ENCODE measurements at regions not wholly inside any gene's neighbourhood (a gene's known extent, or its start where the extent isn't known, plus 50 kb on each side); places are given as distances from the start of the nearest gene placed in this dataset.

DNA sequence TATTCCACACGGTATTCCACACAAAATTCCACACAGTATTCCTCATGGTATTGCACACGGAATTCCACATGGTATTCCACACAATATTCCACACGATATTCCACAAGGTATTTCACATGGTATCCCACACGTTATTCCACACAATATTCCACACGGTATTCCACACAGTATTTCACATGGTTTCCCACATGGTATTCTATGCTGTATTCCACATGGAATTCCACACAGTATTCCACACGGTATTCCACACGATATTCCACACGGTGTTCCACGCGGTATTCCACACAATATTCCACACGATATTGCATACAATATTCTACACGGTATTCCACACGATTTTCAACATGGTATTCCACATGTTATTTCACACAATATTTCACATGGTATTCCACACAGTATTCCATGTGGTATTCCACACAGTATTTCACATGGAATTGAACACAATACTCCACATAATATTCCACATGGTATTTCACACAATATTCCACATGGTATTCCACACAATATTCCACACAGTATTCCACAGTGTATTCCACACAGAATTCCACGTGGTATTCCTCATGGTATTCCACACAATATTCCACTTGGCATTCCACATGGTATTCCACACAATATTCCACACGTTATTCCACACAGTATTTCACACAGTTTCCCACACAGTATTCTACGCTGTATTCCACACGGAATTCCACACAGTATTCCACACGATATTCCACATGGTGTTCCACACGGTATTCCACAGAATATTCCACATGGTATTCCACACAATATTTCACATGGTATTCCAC lies 136.0 kb upstream of the CHST15 start:
- H3K27me3 ChIP-seq (ENCODE audit: control insufficient read depth, insufficient read depth, low read length): no peaks in the 10 kb centered on the region
- WGBS (ENCODE audit: insufficient coverage, insufficient read length): 100% methylated on average over 3 of the region's 19 CpGs
- H3K36me3 ChIP-seq (ENCODE audit: control insufficient read depth, insufficient read depth, low read length): no peaks in the 10 kb centered on the region
- H3K4me1 ChIP-seq (ENCODE audit: control insufficient read depth, insufficient read depth, low read length): no peaks in the 10 kb centered on the region
- no peak for DNase-seq (ENCODE audit: low read depth, low spot score)
- no peak overlapping the region for H3K4me3 ChIP-seq (ENCODE audit: low read length)
- H3K9me3 ChIP-seq (ENCODE audit: control insufficient read depth, insufficient read depth, low read length): no peaks in the 10 kb centered on the region; the same call in 1 of the 2 replicates
- H3K27ac ChIP-seq (ENCODE audit: low read length): no peak overlapping the region

GRCh38 chr10:124228471-124228870 lies 135.1 kb upstream of the CHST15 start:
- Histone ChIP-seq H3K4me1 (ENCODE audit: control insufficient read depth, insufficient read depth, low read length) (no peaks in the 10 kb centered on the region), H3K4me3 (ENCODE audit: low read length) (no peak overlapping the region), H3K27me3 (ENCODE audit: control insufficient read depth, insufficient read depth, low read length) (no peaks in the 10 kb centered on the region), H3K27ac (ENCODE audit: low read length) (no peak overlapping the region), H3K9me3 (ENCODE audit: control insufficient read depth, insufficient read depth, low read length) (no peaks in the 10 kb centered on the region; the same call in 1 of the 2 replicates), H3K36me3 (ENCODE audit: control insufficient read depth, insufficient read depth, low read length) (no peaks in the 10 kb centered on the region)
- no CpG with 5 or more reads among the region's 2 CpGs for whole genome bisulfite sequencing (ENCODE audit: insufficient coverage, insufficient read length)
- no peak for DNase-seq (ENCODE audit: low read depth, low spot score)

DNA sequence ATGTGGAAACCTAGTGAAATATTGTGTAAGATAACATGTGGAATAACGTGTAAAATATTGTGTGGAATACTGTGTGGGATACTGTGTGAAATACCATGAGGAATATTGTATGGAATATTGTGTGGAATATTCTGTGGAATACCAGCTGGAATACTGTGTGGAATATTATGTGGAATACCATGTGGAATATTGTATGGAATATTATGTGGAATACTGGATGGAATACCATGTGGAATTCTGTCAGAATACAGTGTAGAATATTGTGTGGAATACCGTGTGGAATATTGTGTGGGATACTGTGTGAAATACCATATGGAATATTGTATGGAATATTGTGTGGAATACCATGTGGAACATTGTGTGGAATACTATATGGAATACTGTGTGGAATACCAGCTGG lies 134.6 kb upstream of the CHST15 start:
- Histone ChIP-seq H3K27ac (ENCODE audit: low read length) (no peak overlapping the region), H3K27me3 (ENCODE audit: control insufficient read depth, insufficient read depth, low read length) (no peaks in the 10 kb centered on the region), H3K9me3 (ENCODE audit: control insufficient read depth, insufficient read depth, low read length) (no peaks in the 10 kb centered on the region; the same call in 1 of the 2 replicates), H3K4me3 (ENCODE audit: low read length) (no peak overlapping the region), H3K36me3 (ENCODE audit: control insufficient read depth, insufficient read depth, low read length) (no peaks in the 10 kb centered on the region), H3K4me1 (ENCODE audit: control insufficient read depth, insufficient read depth, low read length) (no peaks in the 10 kb centered on the region)
- 100% methylated on average over 2 of the region's 2 CpGs for WGBS (ENCODE audit: insufficient coverage, insufficient read length)
- DNase-seq (ENCODE audit: low read depth, low spot score): no peak

- H3K4me1 ChIP-seq (ENCODE audit: control insufficient read depth, insufficient read depth, low read length): no peaks in the 10 kb centered on the region
- no peak overlapping the region for H3K27ac ChIP-seq (ENCODE audit: low read length)
- WGBS (ENCODE audit: insufficient coverage, insufficient read length): 100% methylated on average over 2 of the region's 13 CpGs
- H3K4me3 ChIP-seq (ENCODE audit: low read length): no peak overlapping the region
- H3K27me3 ChIP-seq (ENCODE audit: control insufficient read depth, insufficient read depth, low read length): no peaks in the 10 kb centered on the region
- DNase-seq (ENCODE audit: low read depth, low spot score): no peak
- no peaks in the 10 kb centered on the region for H3K36me3 ChIP-seq (ENCODE audit: control insufficient read depth, insufficient read depth, low read length)
- H3K9me3 ChIP-seq (ENCODE audit: control insufficient read depth, insufficient read depth, low read length): no peaks in the 10 kb centered on the region; the same call in 1 of the 2 replicates
Measured at GRCh38 chr10:124227055-124227975, 133.9 kb upstream of the CHST15 start.

DNA sequence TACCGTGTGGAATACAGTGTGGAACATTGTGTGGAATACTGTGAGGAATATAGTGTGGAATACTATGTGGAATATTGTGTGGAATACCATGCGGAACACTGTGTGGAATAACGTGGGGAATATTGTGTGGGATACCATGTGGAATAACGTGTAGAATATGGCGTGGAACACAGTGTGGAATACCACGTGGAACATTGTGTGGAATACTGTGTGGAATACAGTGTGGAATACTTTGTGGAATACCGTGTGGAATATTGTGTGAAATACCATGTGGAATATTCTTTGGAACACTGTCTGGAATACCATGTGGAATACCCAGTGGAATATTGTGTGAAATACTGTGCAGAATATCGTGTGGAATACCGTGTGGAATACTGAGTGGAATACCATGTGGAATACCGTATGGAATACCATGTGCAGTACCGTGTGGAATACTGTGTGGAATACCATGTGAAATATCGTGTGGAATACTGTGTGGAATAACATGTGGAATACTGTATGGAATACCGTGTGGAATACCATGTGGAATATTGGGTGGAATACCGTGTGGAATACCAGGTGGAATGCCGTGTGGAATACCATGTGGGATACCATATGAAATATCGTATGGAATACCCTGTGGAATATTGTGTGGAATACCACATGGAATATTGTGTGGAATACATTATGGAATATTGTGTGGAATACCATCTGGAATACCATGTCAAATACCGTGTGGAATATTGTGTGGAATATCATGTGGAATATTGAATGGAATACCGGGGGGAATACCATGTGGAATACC lies 133.1 kb upstream of the CHST15 start:
- H3K27me3 ChIP-seq (ENCODE audit: control insufficient read depth, insufficient read depth, low read length): no peaks in the 10 kb centered on the region
- H3K36me3 ChIP-seq (ENCODE audit: control insufficient read depth, insufficient read depth, low read length): no peaks in the 10 kb centered on the region
- no peaks in the 10 kb centered on the region; the same call in 1 of the 2 replicates for H3K9me3 ChIP-seq (ENCODE audit: control insufficient read depth, insufficient read depth, low read length)
- H3K4me1 ChIP-seq (ENCODE audit: control insufficient read depth, insufficient read depth, low read length): no peaks in the 10 kb centered on the region
- H3K4me3 ChIP-seq (ENCODE audit: low read length): no peak overlapping the region
- whole genome bisulfite sequencing (ENCODE audit: insufficient coverage, insufficient read length): 100% methylated on average over 4 of the region's 18 CpGs
- H3K27ac ChIP-seq (ENCODE audit: low read length): no peak overlapping the region
- DNase-seq (ENCODE audit: low read depth, low spot score): no peak

DNA sequence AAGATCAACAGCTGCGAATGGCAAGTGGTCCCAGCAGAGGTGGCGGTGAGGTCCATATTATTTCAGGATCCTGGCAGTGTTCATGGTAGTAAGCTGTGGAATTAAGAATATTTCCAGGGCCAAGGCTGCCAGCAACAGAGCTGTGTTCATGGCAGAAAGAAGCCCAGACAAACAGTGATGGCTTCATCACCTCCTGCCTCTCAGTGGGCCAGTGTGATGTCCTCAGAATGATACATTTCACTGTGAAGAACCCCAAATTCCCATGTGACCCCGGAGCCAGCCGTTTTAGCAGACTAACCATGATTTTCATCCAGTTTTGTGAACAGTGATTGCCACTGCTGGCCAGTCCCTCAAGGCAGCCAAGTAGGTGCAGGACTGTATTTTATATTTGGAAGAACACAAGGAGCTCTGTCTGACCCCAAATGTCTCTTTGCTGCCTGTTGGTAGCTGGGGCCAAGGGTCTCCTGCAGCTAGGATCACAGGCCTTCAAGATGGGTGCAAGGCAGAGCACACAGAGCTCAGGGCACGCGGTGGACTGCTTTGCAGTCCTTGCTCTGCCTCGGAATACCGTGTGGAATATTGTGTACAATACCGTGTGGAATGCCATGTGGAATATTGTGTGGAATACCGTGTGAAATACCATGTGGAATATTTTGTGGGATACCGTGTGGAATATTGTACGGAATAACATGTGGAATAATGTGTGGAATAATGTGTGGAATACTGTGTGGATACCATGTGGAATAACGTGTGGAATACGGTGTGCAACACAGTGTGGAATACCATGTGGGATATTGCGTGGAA lies 132.3 kb upstream of the CHST15 start:
- WGBS (ENCODE audit: insufficient coverage, insufficient read length): 100% methylated on average over 5 of the region's 15 CpGs
- Histone ChIP-seq H3K36me3 (ENCODE audit: control insufficient read depth, insufficient read depth, low read length) (no peaks in the 10 kb centered on the region), H3K27ac (ENCODE audit: low read length) (no peak overlapping the region), H3K4me1 (ENCODE audit: control insufficient read depth, insufficient read depth, low read length) (no peaks in the 10 kb centered on the region), H3K9me3 (ENCODE audit: control insufficient read depth, insufficient read depth, low read length) (no peaks in the 10 kb centered on the region; the same call in 1 of the 2 replicates), H3K27me3 (ENCODE audit: control insufficient read depth, insufficient read depth, low read length) (no peaks in the 10 kb centered on the region), H3K4me3 (ENCODE audit: low read length) (no peak overlapping the region)
- DNase-seq (ENCODE audit: low read depth, low spot score): no peak

DNA sequence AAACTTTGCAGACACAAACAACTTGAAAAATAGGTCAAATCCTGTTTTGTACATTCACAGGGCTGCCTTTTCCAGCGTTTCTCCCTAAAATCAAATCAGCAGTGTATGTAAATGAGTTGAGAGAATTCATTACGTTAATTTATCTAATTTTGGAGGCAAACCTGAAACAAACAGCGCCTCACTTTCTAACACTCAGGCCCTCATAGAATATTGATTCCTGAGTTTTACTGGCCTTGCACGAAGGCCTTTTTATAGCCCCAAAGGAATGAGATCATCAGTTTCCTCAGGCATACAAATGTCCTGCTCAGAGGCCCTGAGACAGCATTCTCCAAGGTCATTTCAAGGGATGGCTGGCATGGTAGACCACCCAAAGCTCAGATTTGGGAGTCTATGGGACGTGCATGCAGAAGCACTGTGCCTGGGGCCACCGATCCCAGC lies 131.7 kb upstream of the CHST15 start:
- Histone ChIP-seq H3K27ac (ENCODE audit: low read length) (no peak overlapping the region), H3K27me3 (ENCODE audit: control insufficient read depth, insufficient read depth, low read length) (no peaks in the 10 kb centered on the region), H3K9me3 (ENCODE audit: control insufficient read depth, insufficient read depth, low read length) (no peaks in the 10 kb centered on the region; the same call in 1 of the 2 replicates), H3K4me1 (ENCODE audit: control insufficient read depth, insufficient read depth, low read length) (no peaks in the 10 kb centered on the region), H3K4me3 (ENCODE audit: low read length) (no peak overlapping the region), H3K36me3 (ENCODE audit: control insufficient read depth, insufficient read depth, low read length) (no peaks in the 10 kb centered on the region)
- no CpG with 5 or more reads among the region's 6 CpGs for whole genome bisulfite sequencing (ENCODE audit: insufficient coverage, insufficient read length)
- DNase-seq (ENCODE audit: low read depth, low spot score): no peak

- no peak overlapping the region for H3K27ac ChIP-seq (ENCODE audit: low read length)
- no peak for DNase-seq (ENCODE audit: low read depth, low spot score)
- no peaks in the 10 kb centered on the region for H3K27me3 ChIP-seq (ENCODE audit: control insufficient read depth, insufficient read depth, low read length)
- no CpG with 5 or more reads among the region's 18 CpGs for WGBS (ENCODE audit: insufficient coverage, insufficient read length)
- no peaks in the 10 kb centered on the region for H3K4me1 ChIP-seq (ENCODE audit: control insufficient read depth, insufficient read depth, low read length)
- no peaks in the 10 kb centered on the region for H3K36me3 ChIP-seq (ENCODE audit: control insufficient read depth, insufficient read depth, low read length)
- H3K9me3 ChIP-seq (ENCODE audit: control insufficient read depth, insufficient read depth, low read length): no peaks in the 10 kb centered on the region; the same call in 1 of the 2 replicates
- H3K4me3 ChIP-seq (ENCODE audit: low read length): no peak overlapping the region
Measured at GRCh38 chr10:124224331-124225028, 131.1 kb upstream of the CHST15 start.

DNA sequence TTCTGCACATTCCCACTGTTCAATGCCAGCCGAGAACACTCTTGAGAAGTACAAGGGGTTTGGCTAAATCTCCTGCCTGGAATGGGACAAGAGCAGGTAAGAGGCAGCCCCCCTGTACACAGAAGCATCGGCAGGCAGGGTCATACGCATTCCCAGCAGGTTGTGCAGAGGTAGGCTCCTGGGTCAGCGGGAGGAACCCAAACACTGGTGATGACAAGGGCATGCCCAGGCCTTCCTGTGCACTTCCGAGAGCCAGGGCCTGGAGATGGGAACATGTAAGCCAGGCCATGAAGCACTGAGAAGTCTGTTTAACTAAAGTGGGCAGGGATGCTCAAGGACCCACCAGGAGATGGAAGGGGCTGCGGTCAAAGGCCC lies 130.3 kb upstream of the CHST15 start:
- WGBS (ENCODE audit: insufficient coverage, insufficient read length): no CpG with 5 or more reads among the region's 6 CpGs
- no peaks in the 10 kb centered on the region; the same call in 1 of the 2 replicates for H3K9me3 ChIP-seq (ENCODE audit: control insufficient read depth, insufficient read depth, low read length)
- DNase-seq (ENCODE audit: low read depth, low spot score): no peak

More for the DNA sequence above, 130.3 kb upstream of the CHST15 start:
- no peaks in the 10 kb centered on the region for H3K4me1 ChIP-seq (ENCODE audit: control insufficient read depth, insufficient read depth, low read length)
- H3K36me3 ChIP-seq (ENCODE audit: control insufficient read depth, insufficient read depth, low read length): no peaks in the 10 kb centered on the region
- H3K27ac ChIP-seq (ENCODE audit: low read length): no peak overlapping the region
- no peaks in the 10 kb centered on the region for H3K27me3 ChIP-seq (ENCODE audit: control insufficient read depth, insufficient read depth, low read length)
- H3K4me3 ChIP-seq (ENCODE audit: low read length): no peak overlapping the region

Data from iPS DF 6.9 (cell line).